H1 (cell line): ENCODE measurements at regions not wholly inside any gene's neighbourhood (a gene's known extent, or its start where the extent isn't known, plus 50 kb on each side); places are given as distances from the start of the nearest gene placed in this dataset.

ENCODE experiments used
- CTCF ChIA-PET: fragments of 300-600 bp; sonication (Branson Sonifier 250); formaldehyde crosslinking; loops from one replicate; lab custom pipeline; 2021; ENCODE audit not compliant: partially characterized antibody; lab: Charles Lee
- POLR2A ChIA-PET: fragments of 300-600 bp; sonication (Branson Sonifier 250); formaldehyde crosslinking; loops from one replicate; lab custom pipeline; 2021; ENCODE audit warnings: inconsistent platforms; ENCODE audit not compliant: partially characterized antibody; lab: Charles Lee
- DNase-seq, 2 experiments: peaks; one replicate each; pipeline versions ENCODE4 v3.0.0 to v3.0.0-alpha.2; 2010 to 2022; ENCODE audit warnings: low spot score in 2 of 2, low read depth in 1 of 2, mixed read lengths in 1 of 2
- FAIRE-seq: peaks from 2 replicates; lab custom pipeline; 2011; peaks lifted over from hg19 to GRCh38; lab: Jason Lieb, UNC
- H2AFZ ChIP-seq: 2 replicates; pipeline ENCODE4 v1.8.1; 2012; ENCODE audit warnings: low read length, inconsistent platforms
- H2AK5ac ChIP-seq: 2 replicates; pipeline ENCODE4 v1.6.1; 2013; ENCODE audit warnings: low read depth, low read length
- H2BK120ac ChIP-seq: replicated peaks from 2 replicates; pipeline ENCODE3; 2013; ENCODE audit warnings: low read depth, low read length, inconsistent platforms
- H2BK12ac ChIP-seq: 2 replicates; pipeline ENCODE4 v1.6.1; 2013; ENCODE audit warnings: low read depth, low read length
- H2BK15ac ChIP-seq: 2 replicates; pipeline ENCODE4 v1.6.1; 2013; ENCODE audit warnings: low read length
- H2BK20ac ChIP-seq: 2 replicates; pipeline ENCODE4 v1.6.1; 2013; ENCODE audit warnings: low read length
- H2BK5ac ChIP-seq: 2 replicates; pipeline ENCODE4 v1.6.1; 2013; ENCODE audit warnings: low read depth, low read length
- H3K14ac ChIP-seq: 2 replicates; pipeline ENCODE4 v1.6.1; 2013; ENCODE audit warnings: inconsistent platforms; ENCODE audit not compliant: insufficient read length
- H3K18ac ChIP-seq: 2 replicates; pipeline ENCODE4 v1.6.1; 2013; ENCODE audit warnings: low read length; ENCODE audit errors: extremely low read depth
- H3K23ac ChIP-seq: 2 replicates; pipeline ENCODE4 v1.6.1; 2013; ENCODE audit warnings: inconsistent platforms; ENCODE audit not compliant: insufficient read length
- H3K23me2 ChIP-seq: 2 replicates; pipeline ENCODE4 v1.6.1; 2013; ENCODE audit warnings: low read depth, low read length
- H3K27ac ChIP-seq: 2 replicates; pipeline ENCODE4 v1.6.1; 2011; ENCODE audit warnings: low read depth, low read length, inconsistent platforms
- H3K27me3 ChIP-seq, 4 experiments: replicated peaks in 1 of 4; 1 replicate in 1 of 4; 2 replicates in 3 of 4; pipeline versions ENCODE4 v1.6.1 to v1.8.1; 2011 to 2013; ENCODE audit warnings: low read length in 3 of 4, mild to moderate bottlenecking in 3 of 4, inconsistent platforms in 2 of 4, mixed read lengths in 2 of 4, moderate library complexity in 1 of 4; ENCODE audit not compliant: control insufficient read depth in 3 of 4, insufficient read depth in 3 of 4; ENCODE audit errors: extremely low read depth in 1 of 4
- H3K36me3 ChIP-seq, 4 experiments: 2 replicates each; pipeline versions ENCODE4 v1.6.1 to v1.8.1; 2011 to 2013; ENCODE audit warnings: mild to moderate bottlenecking in 4 of 4, low read length in 3 of 4, moderate library complexity in 2 of 4, control low read depth in 1 of 4, inconsistent platforms in 1 of 4; ENCODE audit not compliant: insufficient read depth in 4 of 4, control insufficient read depth in 2 of 4
- H3K4ac ChIP-seq: replicated peaks from 2 replicates; pipeline ENCODE3; 2013; ENCODE audit warnings: low read length, low read depth, mixed read lengths, inconsistent platforms; ENCODE audit not compliant: insufficient read length
- H3K4me1 ChIP-seq, 4 experiments: replicated peaks in 1 of 4; 1 replicate in 1 of 4; 2 replicates in 3 of 4; pipeline versions ENCODE4 v1.6.1 to v1.8.1; 2011 to 2013; ENCODE audit warnings: low read length in 3 of 4, inconsistent platforms in 2 of 4, mixed read lengths in 1 of 4; ENCODE audit not compliant: insufficient read depth in 4 of 4, control insufficient read depth in 3 of 4
- H3K4me2 ChIP-seq, 2 experiments: 2 replicates each; pipeline versions ENCODE4 v1.6.1 to v1.8.1; 2011 to 2013; ENCODE audit warnings: low read depth in 2 of 2, low read length in 2 of 2, control low read depth in 1 of 2, inconsistent platforms in 1 of 2, mild to moderate bottlenecking in 1 of 2; ENCODE audit not compliant: insufficient read depth in 1 of 2
- H3K4me3 ChIP-seq, 4 experiments: fragments of 200-600, 300-600 bp in 1 of 4; sonication (generic), shearing (Covaris generic), sonication (Bioruptor Twin) in 1 of 4; 2 replicates each; pipeline versions ENCODE4 v1.5.1 to v1.8.1; 2011 to 2016; ENCODE audit warnings: low read length in 4 of 4, low read depth in 3 of 4, control low read depth in 2 of 4, inconsistent platforms in 2 of 4, mild to moderate bottlenecking in 2 of 4, mixed read lengths in 1 of 4, moderate library complexity in 1 of 4; ENCODE audit not compliant: insufficient read depth in 2 of 4; ENCODE audit errors: extremely low read depth in 1 of 4
- H3K56ac ChIP-seq: replicated peaks from 2 replicates; pipeline ENCODE3; 2013; ENCODE audit warnings: low read depth, mild to moderate bottlenecking, mixed read lengths, low read length, inconsistent platforms; ENCODE audit not compliant: insufficient read length
- H3K79me1 ChIP-seq: 2 replicates; pipeline ENCODE4 v1.6.1; 2013; ENCODE audit warnings: low read depth, low read length, control low read depth
- H3K79me2 ChIP-seq, 2 experiments: 2 replicates each; pipeline versions ENCODE4 v1.6.1 to v1.8.1; 2012 to 2013; ENCODE audit warnings: low read length in 2 of 2, mild to moderate bottlenecking in 2 of 2, inconsistent platforms in 1 of 2; ENCODE audit not compliant: insufficient read depth in 2 of 2, control insufficient read depth in 1 of 2
- H3K9ac ChIP-seq, 4 experiments: replicated peaks in 1 of 4; 1 replicate in 1 of 4; 2 replicates in 3 of 4; pipeline versions ENCODE4 v1.6.1 to v1.8.1; 2011 to 2013; ENCODE audit warnings: low read depth in 3 of 4, low read length in 3 of 4, control low read depth in 2 of 4, mild to moderate bottlenecking in 2 of 4, moderate library complexity in 2 of 4, inconsistent platforms in 1 of 4; ENCODE audit errors: extremely low read depth in 1 of 4
- H3K9me3 ChIP-seq, 2 experiments: 2 replicates each; pipeline versions ENCODE4 v1.6.1 to v1.8.1; 2012 to 2013; ENCODE audit warnings: mild to moderate bottlenecking in 2 of 2, moderate library complexity in 2 of 2, control low read depth in 1 of 2, inconsistent platforms in 1 of 2, low read depth in 1 of 2, low read length in 1 of 2, mixed read lengths in 1 of 2; ENCODE audit not compliant: insufficient read depth in 2 of 2
- H4K20me1 ChIP-seq, 2 experiments: replicated peaks in 1 of 2; 2 replicates each; pipeline versions ENCODE3 to v1.8.1; 2011 to 2013; ENCODE audit warnings: inconsistent platforms in 2 of 2, low read length in 2 of 2, mild to moderate bottlenecking in 1 of 2; ENCODE audit not compliant: insufficient read depth in 2 of 2, control insufficient read depth in 1 of 2
- H4K5ac ChIP-seq: 2 replicates; pipeline ENCODE4 v1.6.1; 2013; ENCODE audit warnings: low read length, low read depth, mixed read lengths, inconsistent platforms; ENCODE audit not compliant: insufficient read length
- H4K8ac ChIP-seq: 2 replicates; pipeline ENCODE4 v1.8.0; 2013; ENCODE audit warnings: mild to moderate bottlenecking, moderate library complexity, low read length, inconsistent platforms; ENCODE audit not compliant: insufficient read depth; ENCODE audit errors: extremely low read depth
- H4K91ac ChIP-seq: replicated peaks from 2 replicates; pipeline ENCODE3; 2013; ENCODE audit warnings: low read length, mixed read lengths, inconsistent platforms; ENCODE audit not compliant: insufficient read length
- HDAC2 ChIP-seq, 2 experiments: fragments of 300-600 bp in 1 of 2; sonication (generic) in 1 of 2; IDR thresholded peaks; 2 replicates each; pipeline ENCODE4 v1.6.1; 2011 to 2012; ENCODE audit warnings: low read depth in 2 of 2, low read length in 2 of 2, mild to moderate bottlenecking in 2 of 2, moderate library complexity in 2 of 2, borderline replicate concordance in 1 of 2, inconsistent platforms in 1 of 2
- RXRA ChIP-seq: IDR thresholded peaks from 2 replicates; pipeline ENCODE4 v1.6.1; 2011; ENCODE audit warnings: low read depth, mild to moderate bottlenecking, low read length, moderate library complexity; ENCODE audit not compliant: insufficient read depth
- WGBS, 2 experiments: shearing (Covaris generic) in 1 of 2; methylation state at CpG; one replicate each; pipeline versions ENCODE4 v1.1.6 to v1.1.7; 2013 to 2015; ENCODE audit warnings: low lambda C conversion rate in 2 of 2, mixed read lengths in 2 of 2, inconsistent platforms in 1 of 2, low coverage in 1 of 2, missing lambda C conversion rate in 1 of 2; ENCODE audit not compliant: insufficient replicate concordance in 2 of 2, insufficient coverage in 1 of 2, insufficient read length in 1 of 2; ENCODE audit errors: extremely low coverage in 1 of 2, missing lambda C conversion rate in 1 of 2; 5-methylcytosine and 5-hydroxymethylcytosine counted together
- TF ChIP-seq, protein P1 (sequence below): IDR thresholded peaks from 2 replicates; pipeline ENCODE4 v1.6.1; 2012; ENCODE audit warnings: inconsistent platforms

DNA sequence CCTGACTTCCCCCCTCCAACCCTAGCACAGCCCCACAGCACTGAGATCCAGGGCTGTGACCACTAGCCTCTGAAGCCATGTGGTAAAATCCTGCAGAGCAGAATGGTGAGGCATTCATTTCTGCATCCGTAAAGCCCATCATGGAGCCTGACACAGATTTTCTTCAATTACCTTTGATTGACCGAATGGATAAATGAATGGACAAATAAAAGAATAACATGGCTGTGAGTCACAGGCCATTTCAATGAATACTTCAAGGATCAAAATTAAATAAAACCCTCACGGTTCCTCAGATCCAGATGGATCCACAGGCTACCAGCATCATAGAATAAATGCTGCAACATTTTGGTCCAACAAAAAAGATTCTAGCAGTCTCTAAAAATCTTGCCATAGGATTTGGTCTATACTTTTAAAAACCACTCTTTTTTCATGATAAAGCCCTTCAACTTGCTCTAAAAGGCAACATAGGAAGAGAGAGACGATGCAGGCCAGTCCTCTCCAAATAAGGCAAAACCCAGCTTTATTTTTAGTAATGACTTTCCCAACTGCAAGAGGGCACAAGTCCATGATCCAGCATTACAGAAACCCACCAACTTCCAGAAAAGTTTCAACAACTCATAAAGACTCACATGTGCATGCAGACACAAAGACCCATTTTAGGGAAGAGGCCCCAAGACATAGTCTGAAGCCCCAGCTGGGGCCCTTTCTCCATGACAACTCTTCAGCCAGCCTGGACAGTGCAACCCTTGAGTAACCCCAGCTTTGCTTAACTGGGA lies 52.4 kb upstream of the MRPS22 start:
- no peak overlapping the region for H2BK5ac ChIP-seq
- no peak for DNase-seq
- no peak overlapping the region for H3K4ac ChIP-seq
- no peak overlapping the region for H2BK120ac ChIP-seq
- no peak overlapping the region for H2BK20ac ChIP-seq
- H3K9ac ChIP-seq = no peak overlapping the region
- no peaks in the 10 kb centered on the region for H3K79me2 ChIP-seq
- no peaks in the 10 kb centered on the region for H3K9me3 ChIP-seq
- TF ChIP-seq HDAC2 (IDR thresholded peaks at IDR 0.05; ENCODE audit: borderline replicate concordance in 1 of 2, low read depth in 2 of 2, low read length in 2 of 2) (no peak), RXRA (no peak)
- TF ChIP-seq, protein P1, sequence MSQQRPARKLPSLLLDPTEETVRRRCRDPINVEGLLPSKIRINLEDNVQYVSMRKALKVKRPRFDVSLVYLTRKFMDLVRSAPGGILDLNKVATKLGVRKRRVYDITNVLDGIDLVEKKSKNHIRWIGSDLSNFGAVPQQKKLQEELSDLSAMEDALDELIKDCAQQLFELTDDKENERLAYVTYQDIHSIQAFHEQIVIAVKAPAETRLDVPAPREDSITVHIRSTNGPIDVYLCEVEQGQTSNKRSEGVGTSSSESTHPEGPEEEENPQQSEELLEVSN = no peak
- no peaks in the 10 kb centered on the region for H3K36me3 ChIP-seq
- no peaks in the 10 kb centered on the region for H3K79me1 ChIP-seq
- no peaks in the 10 kb centered on the region for H3K23me2 ChIP-seq
- H3K27ac ChIP-seq = no peak overlapping the region
- no peak for FAIRE-seq
- no peak overlapping the region for H4K8ac ChIP-seq
- H4K5ac ChIP-seq = no peak overlapping the region
- H4K20me1 ChIP-seq = no peaks in the 10 kb centered on the region
- no peak overlapping the region for H3K14ac ChIP-seq
- ChIA-PET CTCF (no interaction called here), POLR2A (no interaction called here)
- no peak overlapping the region for H3K18ac ChIP-seq
- H3K4me3 ChIP-seq = no peak overlapping the region
- no peak overlapping the region for H4K91ac ChIP-seq
- H3K4me1 ChIP-seq = no peaks in the 10 kb centered on the region; a peak in 1 of 7 replicates
- H2BK15ac ChIP-seq = no peak overlapping the region
- no peak overlapping the region for H3K4me2 ChIP-seq
- no peaks in the 10 kb centered on the region for H3K27me3 ChIP-seq
- WGBS, 2 experiments = 84% methylated on average over 4 of the region's 4 CpGs; no CpG with 5 or more reads in 1 of the 2 experiments
- no peak overlapping the region for H3K23ac ChIP-seq
- no peak overlapping the region for H3K56ac ChIP-seq
- no peak overlapping the region for H2AK5ac ChIP-seq
- no peak overlapping the region for H2BK12ac ChIP-seq
- no peak overlapping the region for H2AFZ ChIP-seq
